ENCODE measurements at regions not wholly inside any gene's neighbourhood (a gene's known extent, or its start where the extent isn't known, plus 50 kb on each side); places are given as distances from the start of the nearest gene placed in this dataset.
A peak's percentile ranks its signal among the peaks of the same experiment; 100 is the strongest.

- DNase-seq: no peak
Observed at GRCh38 chr10:47053081-47053798, 142.0 kb downstream of the PTPN20 start.

GRCh38 chr10:47054974-47055373 lies 143.7 kb downstream of the PTPN20 start:
- no peak for DNase-seq

GRCh38 chr10:47055386-47056246 lies 144.4 kb downstream of the PTPN20 start:
- DNase-seq: no peak

GRCh38 chr10:47056247-47056510 lies 145.0 kb downstream of the PTPN20 start:
- no peak for DNase-seq

GRCh38 chr10:47057471-47057870 lies 146.2 kb downstream of the PTPN20 start:
- no peak for DNase-seq

- no peak for DNase-seq
Observed at GRCh38 chr10:47058032-47058702, 146.9 kb downstream of the PTPN20 start.

GRCh38 chr10:47058961-47059391 lies 147.7 kb downstream of the PTPN20 start:
- DNase-seq: peak; percentile 69

GRCh38 chr10:47059606-47060311 lies 148.5 kb downstream of the PTPN20 start:
- no peak for DNase-seq

- no peak for DNase-seq
Observed at GRCh38 chr10:47060356-47060755, 149.1 kb downstream of the PTPN20 start.

GRCh38 chr10:47060993-47061500 lies 149.8 kb downstream of the PTPN20 start:
- DNase-seq: no peak

- no peak for DNase-seq
Observed at GRCh38 chr10:47061776-47062175, 150.5 kb downstream of the PTPN20 start.

GRCh38 chr10:47062441-47063200 lies 151.4 kb downstream of the PTPN20 start:
- DNase-seq: no peak

GRCh38 chr10:47063858-47064257 lies 152.6 kb downstream of the PTPN20 start:
- no peak for DNase-seq

- DNase-seq: no peak
Observed at GRCh38 chr10:47065903-47066302, 154.7 kb downstream of the PTPN20 start.

- DNase-seq: no peak
Observed at GRCh38 chr10:47067949-47068940, 157.0 kb downstream of the PTPN20 start.

- no peak for DNase-seq
Observed at GRCh38 chr10:47070541-47070940, 159.3 kb downstream of the PTPN20 start.

GRCh38 chr10:47071891-47072290 lies 160.7 kb downstream of the PTPN20 start:
- DNase-seq: no peak

GRCh38 chr10:47073967-47074366 lies 162.7 kb downstream of the PTPN20 start:
- no peak for DNase-seq

GRCh38 chr10:47076949-47077361 lies 165.7 kb downstream of the PTPN20 start:
- DNase-seq: no peak

GRCh38 chr10:47077386-47077785 lies 166.2 kb downstream of the PTPN20 start:
- no peak for DNase-seq

Data from left kidney (tissue), 1 donor.